SK-N-SH (cell line): ENCODE measurements at regions not wholly inside any gene's neighbourhood (a gene's known extent, or its start where the extent isn't known, plus 50 kb on each side); places are given as distances from the start of the nearest gene placed in this dataset.

Source experiments
- CTCF ChIA-PET: fragments of 300-600, 350-600 bp; formaldehyde crosslinking; extraction: SDS; loops from one replicate; lab custom pipeline; 2021; lab: Yijun Ruan, JAX
- POLR2A ChIA-PET: fragments of 350-600 bp; sonication (Branson Sonifier 250); formaldehyde crosslinking; extraction: SDS; loops from one replicate; lab custom pipeline; 2020; ENCODE audit warnings: antibody characterized with exemption, inconsistent platforms; lab: Yijun Ruan, JAX
- DNase-seq: peaks from one replicate; pipeline ENCODE4 v3.0.0; 2012
- H2AFZ ChIP-seq: fragments of 200-600 bp; sonication (generic); 2 replicates; pipeline ENCODE4 v1.8.1; 2016; ENCODE audit warnings: antibody characterized with exemption, mild to moderate bottlenecking, low read depth
- H3F3A ChIP-seq: fragments of 200-600 bp; sonication (generic); replicated peaks from 2 replicates; pipeline ENCODE3; 2016; ENCODE audit warnings: antibody characterized with exemption, mild to moderate bottlenecking; ENCODE audit not compliant: insufficient read depth
- H3K27ac ChIP-seq, 2 experiments: fragments of 200-500 bp in 1 of 2; fragments of 200-600 bp in 1 of 2; sonication (Bioruptor generic) in 1 of 2; sonication (generic), shearing (Covaris generic) in 1 of 2; 2 replicates each; pipeline versions ENCODE4 v1.5.1 to v1.6.1; 2014 to 2016; ENCODE audit warnings: low read depth in 2 of 2, inconsistent platforms in 1 of 2, low read length in 1 of 2, mild to moderate bottlenecking in 1 of 2, mixed read lengths in 1 of 2
- H3K27me3 ChIP-seq: fragments of 200-600 bp; sonication (generic), shearing (Covaris generic); 2 replicates; pipeline ENCODE4 v1.6.1; 2016; ENCODE audit warnings: mixed run types; ENCODE audit not compliant: insufficient read depth
- H3K36me3 ChIP-seq, 2 experiments: fragments of 200-500 bp in 1 of 2; fragments of 200-600 bp in 1 of 2; sonication (Bioruptor generic) in 1 of 2; sonication (generic) in 1 of 2; replicated peaks in 1 of 2; 2 replicates each; pipeline versions ENCODE3 to v1.5.1; 2014 to 2016; ENCODE audit warnings: low read length in 1 of 2, mild to moderate bottlenecking in 1 of 2; ENCODE audit not compliant: insufficient read depth in 2 of 2, control insufficient read depth in 1 of 2
- H3K4me1 ChIP-seq, 2 experiments: fragments of 200-500 bp in 1 of 2; fragments of 200-600 bp in 1 of 2; sonication (Bioruptor generic) in 1 of 2; sonication (generic), shearing (Covaris generic) in 1 of 2; 2 replicates each; pipeline versions ENCODE4 v1.5.1 to v1.6.1; 2014 to 2016; ENCODE audit warnings: low read depth in 1 of 2, low read length in 1 of 2, mixed run types in 1 of 2; ENCODE audit not compliant: insufficient read depth in 2 of 2, control insufficient read depth in 1 of 2
- H3K4me2 ChIP-seq: fragments of 200-600 bp; sonication (generic), shearing (Covaris generic); 2 replicates; pipeline ENCODE4 v1.6.1; 2017; ENCODE audit warnings: mixed run types
- H3K4me3 ChIP-seq, 2 experiments: fragments of 200-500 bp in 1 of 2; fragments of 200-600 bp in 1 of 2; sonication (Bioruptor generic) in 1 of 2; sonication (generic), shearing (Covaris generic) in 1 of 2; 2 replicates each; pipeline versions ENCODE4 v1.5.1 to v1.8.1; 2014 to 2016; ENCODE audit warnings: low read depth in 2 of 2, inconsistent platforms in 1 of 2, low read length in 1 of 2, mild to moderate bottlenecking in 1 of 2, mixed read lengths in 1 of 2, moderate library complexity in 1 of 2
- H3K79me2 ChIP-seq: fragments of 200-600 bp; sonication (generic); 2 replicates; pipeline ENCODE4 v1.8.1; 2017; ENCODE audit warnings: mild to moderate bottlenecking; ENCODE audit not compliant: insufficient read depth
- H3K9ac ChIP-seq: fragments of 200-600 bp; sonication (generic); 2 replicates; pipeline ENCODE4 v1.6.1; 2017; ENCODE audit warnings: mixed run types
- H3K9me2 ChIP-seq: fragments of 200-600 bp; sonication (generic); 2 replicates; pipeline ENCODE4 v1.6.1; 2017; ENCODE audit warnings: mixed run types
- H3K9me3 ChIP-seq: fragments of 200-600 bp; sonication (generic); 2 replicates; pipeline ENCODE4 v1.6.1; 2017; ENCODE audit warnings: mixed run types, mild to moderate bottlenecking, moderate library complexity
- H4K20me1 ChIP-seq: fragments of 200-600 bp; sonication (generic); 2 replicates; pipeline ENCODE4 v1.6.1; 2017; ENCODE audit warnings: mild to moderate bottlenecking, mixed run types; ENCODE audit not compliant: insufficient read depth
- FOSL2 ChIP-seq: IDR thresholded peaks from 2 replicates; pipeline ENCODE4 v1.4.0; 2012; ENCODE audit warnings: low read depth, mild to moderate bottlenecking, moderate library complexity, borderline replicate concordance
- GABPA ChIP-seq: IDR thresholded peaks from 2 replicates; pipeline ENCODE4 v1.4.0; 2012; ENCODE audit warnings: low read depth, mild to moderate bottlenecking
- IRF3 ChIP-seq: fragments of 150-350 bp; IDR thresholded peaks from 2 replicates; pipeline ENCODE4 v1.6.1; 2016; ENCODE audit warnings: mild to moderate bottlenecking, low read depth, low read length
- JUND ChIP-seq: IDR thresholded peaks from 2 replicates; pipeline ENCODE4 v1.4.0; 2012
- MEF2A ChIP-seq: IDR thresholded peaks from 2 replicates; pipeline ENCODE4 v1.4.0; 2012; ENCODE audit warnings: low read depth, borderline replicate concordance
- NFIC ChIP-seq: IDR thresholded peaks from 2 replicates; pipeline ENCODE4 v1.4.0; 2012; ENCODE audit warnings: borderline replicate concordance
- RCOR1 ChIP-seq: fragments of 150-350 bp; IDR thresholded peaks from 2 replicates; pipeline ENCODE4 v1.6.1; 2017; ENCODE audit warnings: antibody characterized with exemption, low read length
- TCF12 ChIP-seq: IDR thresholded peaks from 2 replicates; pipeline ENCODE4 v1.4.0; 2012
- TEAD4 ChIP-seq: IDR thresholded peaks from 2 replicates; pipeline ENCODE4 v1.4.0; 2012; ENCODE audit warnings: mild to moderate bottlenecking, borderline replicate concordance; ENCODE audit not compliant: insufficient read depth
- WGBS: methylation state at CpG from one replicate; pipeline ENCODE4 v1.1.6; 2017; ENCODE audit warnings: low lambda C conversion rate; 5-methylcytosine and 5-hydroxymethylcytosine counted together
- TF ChIP-seq, protein P1 (sequence below): fragments of 150-350 bp; IDR thresholded peaks from 2 replicates; pipeline ENCODE4 v1.6.1; 2017; ENCODE audit warnings: antibody characterized with exemption, low read length, low read depth, borderline replicate concordance
- TF ChIP-seq, protein P2 (sequence below): fragments of 200-600 bp; sonication (generic); IDR thresholded peaks from 2 replicates; pipeline ENCODE4 v1.6.1; 2017; ENCODE audit warnings: antibody characterized with exemption, mild to moderate bottlenecking, moderate library complexity

DNA sequence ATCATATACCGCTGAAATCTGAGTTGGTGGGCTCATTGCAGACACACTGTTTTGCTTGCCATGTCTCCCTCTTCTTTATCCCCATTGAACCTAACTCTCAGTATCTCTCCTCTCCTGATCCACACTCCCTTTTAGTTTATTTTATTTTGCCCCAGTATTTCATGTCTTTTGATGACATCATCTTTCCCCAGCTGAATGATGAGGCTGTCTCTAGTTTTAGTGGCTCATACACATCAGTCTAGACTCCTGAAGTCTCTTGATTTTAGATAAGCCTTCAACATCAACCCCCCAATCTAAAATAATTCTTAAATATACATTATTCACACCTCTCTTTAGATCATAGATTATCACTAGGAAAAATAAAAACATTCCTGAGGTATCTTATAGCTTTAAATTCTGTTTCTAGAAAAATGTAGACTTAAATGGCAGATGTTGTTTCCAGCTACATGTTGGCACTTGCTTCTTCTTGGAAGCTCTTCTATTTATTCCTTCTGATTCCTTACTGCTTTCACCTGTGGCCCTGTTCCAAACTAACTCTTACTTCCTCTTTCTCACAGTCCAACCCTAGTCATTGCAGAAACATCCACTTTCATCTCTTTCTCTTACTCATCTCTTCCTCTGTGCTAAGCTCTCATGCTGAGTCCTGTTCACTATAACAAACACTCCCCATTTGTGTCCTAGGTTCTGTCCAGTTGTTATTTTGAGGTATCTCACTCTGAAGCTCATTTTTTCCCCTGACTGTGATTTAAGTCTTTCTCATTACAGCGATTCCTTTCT is 191.9 kb upstream of the SLC35B3 start:
- no peaks in the 10 kb centered on the region for H3K36me3 ChIP-seq
- no peak overlapping the region for H3K9ac ChIP-seq
- H3K4me3 ChIP-seq = no peak overlapping the region
- no peaks in the 10 kb centered on the region for H3K4me1 ChIP-seq
- no peaks in the 10 kb centered on the region for H3K9me2 ChIP-seq
- no peak for DNase-seq
- no peak overlapping the region for H2AFZ ChIP-seq
- H3F3A ChIP-seq = no peaks in the 10 kb centered on the region
- H3K27me3 ChIP-seq = no peaks in the 10 kb centered on the region
- H3K27ac ChIP-seq = no peak overlapping the region
- TF ChIP-seq, protein P1, sequence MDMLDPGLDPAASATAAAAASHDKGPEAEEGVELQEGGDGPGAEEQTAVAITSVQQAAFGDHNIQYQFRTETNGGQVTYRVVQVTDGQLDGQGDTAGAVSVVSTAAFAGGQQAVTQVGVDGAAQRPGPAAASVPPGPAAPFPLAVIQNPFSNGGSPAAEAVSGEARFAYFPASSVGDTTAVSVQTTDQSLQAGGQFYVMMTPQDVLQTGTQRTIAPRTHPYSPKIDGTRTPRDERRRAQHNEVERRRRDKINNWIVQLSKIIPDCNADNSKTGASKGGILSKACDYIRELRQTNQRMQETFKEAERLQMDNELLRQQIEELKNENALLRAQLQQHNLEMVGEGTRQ = no peak
- TF ChIP-seq GABPA (no peak), MEF2A (no peak), TCF12 (no peak), FOSL2 (no peak), IRF3 (no peak), JUND (no peak), TEAD4 (no peak)
- TF ChIP-seq, all 33 proteins: peak for 0
- Histone ChIP-seq H3K4me2 (no peak overlapping the region), H3K9me3 (no peaks in the 10 kb centered on the region), H3K79me2 (no peaks in the 10 kb centered on the region), H4K20me1 (no peaks in the 10 kb centered on the region)
- CTCF ChIA-PET = no interaction called here
- 40% methylated on average over 2 of the region's 2 CpGs for WGBS
- POLR2A ChIA-PET = no interaction called here

GRCh38 chr6:8624665-8625064 is 189.3 kb upstream of the SLC35B3 start:
- Histone ChIP-seq H3K4me2 (no peak overlapping the region), H3K9me2 (no peaks in the 10 kb centered on the region), H3K4me1 (no peaks in the 10 kb centered on the region), H3K79me2 (no peaks in the 10 kb centered on the region), H3K27me3 (no peaks in the 10 kb centered on the region), H3K27ac (no peak overlapping the region), H3K9me3 (no peaks in the 10 kb centered on the region), H2AFZ (no peak overlapping the region), H3K9ac (no peak overlapping the region), H4K20me1 (no peaks in the 10 kb centered on the region), H3K36me3 (no peaks in the 10 kb centered on the region), H3K4me3 (no peak overlapping the region), H3F3A (no peaks in the 10 kb centered on the region)
- DNase-seq = no peak
- TF ChIP-seq, protein P2, sequence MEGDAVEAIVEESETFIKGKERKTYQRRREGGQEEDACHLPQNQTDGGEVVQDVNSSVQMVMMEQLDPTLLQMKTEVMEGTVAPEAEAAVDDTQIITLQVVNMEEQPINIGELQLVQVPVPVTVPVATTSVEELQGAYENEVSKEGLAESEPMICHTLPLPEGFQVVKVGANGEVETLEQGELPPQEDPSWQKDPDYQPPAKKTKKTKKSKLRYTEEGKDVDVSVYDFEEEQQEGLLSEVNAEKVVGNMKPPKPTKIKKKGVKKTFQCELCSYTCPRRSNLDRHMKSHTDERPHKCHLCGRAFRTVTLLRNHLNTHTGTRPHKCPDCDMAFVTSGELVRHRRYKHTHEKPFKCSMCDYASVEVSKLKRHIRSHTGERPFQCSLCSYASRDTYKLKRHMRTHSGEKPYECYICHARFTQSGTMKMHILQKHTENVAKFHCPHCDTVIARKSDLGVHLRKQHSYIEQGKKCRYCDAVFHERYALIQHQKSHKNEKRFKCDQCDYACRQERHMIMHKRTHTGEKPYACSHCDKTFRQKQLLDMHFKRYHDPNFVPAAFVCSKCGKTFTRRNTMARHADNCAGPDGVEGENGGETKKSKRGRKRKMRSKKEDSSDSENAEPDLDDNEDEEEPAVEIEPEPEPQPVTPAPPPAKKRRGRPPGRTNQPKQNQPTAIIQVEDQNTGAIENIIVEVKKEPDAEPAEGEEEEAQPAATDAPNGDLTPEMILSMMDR = no peak
- TF ChIP-seq FOSL2 (no peak), NFIC (no peak), TEAD4 (no peak), RCOR1 (no peak)
- 5% methylated on average over 1 of the region's 1 CpG for WGBS
- CTCF ChIA-PET = no interaction called here
- POLR2A ChIA-PET = no interaction called here
